Upper lobe of right lung (tissue), 1 donor: ENCODE measurements at regions not wholly inside any gene's neighbourhood (a gene's known extent, or its start where the extent isn't known, plus 50 kb on each side); places are given as distances from the start of the nearest gene placed in this dataset.

Experiments
- ATAC-seq: fragments of 200-7000 bp; cut with Tn5 transposase; one replicate; pipeline ENCODE4 v1.9.1; 2020; ENCODE audit warnings: mild to moderate bottlenecking, moderate library complexity
- DNase-seq: peaks from one replicate; pipeline ENCODE4 v3.0.0-alpha.2; 2020
- H3K27ac ChIP-seq: fragments of 200-600 bp; one replicate; pipeline ENCODE4 v1.8.0; 2022
- H3K27me3 ChIP-seq: fragments of 200-600 bp; one replicate; pipeline ENCODE4 v1.8.0; 2022; ENCODE audit warnings: mild to moderate bottlenecking
- H3K36me3 ChIP-seq: fragments of 200-600 bp; one replicate; pipeline ENCODE4 v1.8.0; 2022
- H3K4me1 ChIP-seq: fragments of 200-600 bp; one replicate; pipeline ENCODE4 v1.8.0; 2022
- H3K4me3 ChIP-seq: fragments of 200-600 bp; one replicate; pipeline ENCODE4 v1.8.0; 2022; ENCODE audit warnings: mild to moderate bottlenecking
- H3K9me3 ChIP-seq: fragments of 200-600 bp; one replicate; pipeline ENCODE4 v1.8.0; 2022
- CTCF ChIP-seq: fragments of 200-600 bp; IDR thresholded peaks from one replicate; pipeline ENCODE4 v1.8.0; 2022; ENCODE audit warnings: antibody characterized with exemption
- intact Hi-C: fragments of 100-400 bp; cut with DNase I; formaldehyde crosslinking; loops from one replicate; pipeline ENCODE4 v1.11.0; 2022
- donor health status: DM: no; HTN: yes; CAD: no; lungs with severe emphysema.

DNA sequence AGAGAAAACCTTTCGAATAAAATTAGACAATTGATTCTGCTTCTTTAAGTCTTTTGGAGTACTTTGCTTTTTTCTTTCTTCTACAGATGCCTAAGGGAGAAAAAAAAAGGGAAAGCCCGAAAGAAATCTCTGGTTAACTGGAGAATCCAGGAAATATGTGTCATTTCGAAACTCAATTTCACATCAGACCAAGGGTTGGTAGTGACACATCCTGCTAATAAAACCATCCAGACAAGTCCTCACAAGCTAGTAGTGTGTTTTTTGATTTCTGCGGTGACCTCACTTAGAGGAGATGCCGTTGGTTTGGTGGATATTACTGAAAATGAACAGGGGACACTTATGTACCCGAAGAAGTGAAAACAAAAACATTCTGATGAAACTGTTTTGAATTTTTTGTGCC is 726.5 kb upstream of the ADAMTS5 start:
- Histone ChIP-seq H3K4me3 (no peak overlapping the region), H3K27me3 (no peaks in the 10 kb centered on the region), H3K9me3 (no peaks in the 10 kb centered on the region), H3K27ac (no peak overlapping the region), H3K4me1 (no peaks in the 10 kb centered on the region), H3K36me3 (no peaks in the 10 kb centered on the region)
- intact Hi-C loops = no loop called here
- DNase-seq (no peak), ATAC-seq (no peak)
- TF ChIP-seq CTCF = no peak

GRCh38 chr21:27691516-27691915 is 724.6 kb upstream of the ADAMTS5 start:
- no peak for ATAC-seq
- Histone ChIP-seq H3K4me3 (no peak overlapping the region), H3K27ac (no peak overlapping the region), H3K36me3 (no peaks in the 10 kb centered on the region), H3K27me3 (no peaks in the 10 kb centered on the region), H3K4me1 (no peaks in the 10 kb centered on the region), H3K9me3 (no peaks in the 10 kb centered on the region)
- no peak for TF ChIP-seq CTCF
- intact Hi-C loops = no loop called here
- no peak for DNase-seq

DNA sequence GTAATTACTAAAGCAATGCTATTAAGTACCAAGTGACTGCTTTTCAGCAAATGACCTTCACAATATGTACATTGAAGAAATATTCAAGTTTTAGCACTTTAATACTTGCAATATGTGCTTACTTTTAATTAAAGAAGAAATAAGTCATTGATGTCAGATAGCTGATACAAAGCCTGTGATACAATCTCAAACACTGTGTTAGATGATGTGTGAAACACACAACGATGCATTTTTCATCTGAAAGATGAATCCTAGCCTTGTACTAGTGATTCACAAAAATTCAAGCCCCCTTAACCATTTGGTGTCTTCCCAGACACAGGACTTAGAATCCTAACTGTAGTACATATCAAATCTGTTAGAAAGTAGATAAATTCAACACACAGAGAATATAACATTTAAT is 724.1 kb upstream of the ADAMTS5 start:
- no peak overlapping the region for H3K27ac ChIP-seq
- intact Hi-C loops = no loop called here
- TF ChIP-seq CTCF = no peak
- H3K4me1 ChIP-seq = no peaks in the 10 kb centered on the region
- H3K4me3 ChIP-seq = no peak overlapping the region
- no peaks in the 10 kb centered on the region for H3K36me3 ChIP-seq
- H3K9me3 ChIP-seq = no peaks in the 10 kb centered on the region
- ATAC-seq (no peak), DNase-seq (no peak)
- no peaks in the 10 kb centered on the region for H3K27me3 ChIP-seq

DNA sequence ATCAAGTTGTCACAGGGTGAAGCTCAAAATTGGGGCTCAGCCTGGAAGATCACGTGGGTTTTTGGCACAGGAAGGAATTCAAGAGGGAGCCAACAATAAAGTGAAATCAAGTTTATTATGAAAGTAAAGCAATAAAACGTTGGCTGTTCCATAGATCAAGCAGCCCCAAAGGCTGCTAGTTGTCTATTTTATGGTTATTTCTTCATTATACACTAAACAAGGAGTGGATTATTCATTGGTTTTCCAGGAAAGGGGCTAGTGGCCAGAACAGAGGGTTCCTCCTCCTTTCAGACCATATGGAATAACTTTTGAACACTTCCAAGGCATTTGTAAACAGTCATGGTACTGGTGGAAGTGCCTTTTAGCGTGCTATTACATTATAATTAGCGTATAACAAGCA is 723.5 kb upstream of the ADAMTS5 start:
- TF ChIP-seq CTCF = no peak
- intact Hi-C loops = no loop called here
- Histone ChIP-seq H3K27me3 (no peaks in the 10 kb centered on the region), H3K9me3 (no peaks in the 10 kb centered on the region), H3K4me1 (no peaks in the 10 kb centered on the region), H3K27ac (no peak overlapping the region), H3K4me3 (no peak overlapping the region), H3K36me3 (no peaks in the 10 kb centered on the region)
- no peak for DNase-seq
- ATAC-seq = no peak

- Histone ChIP-seq H3K4me1 (no peaks in the 10 kb centered on the region), H3K9me3 (no peaks in the 10 kb centered on the region), H3K4me3 (no peak overlapping the region), H3K27me3 (no peaks in the 10 kb centered on the region), H3K27ac (no peak overlapping the region), H3K36me3 (no peaks in the 10 kb centered on the region)
- DNase-seq = no peak
- intact Hi-C loops = no loop called here
- no peak for TF ChIP-seq CTCF
- ATAC-seq = no peak
These were observed 721.9 kb upstream of the ADAMTS5 start for GRCh38 chr21:27688773-27689172.

DNA sequence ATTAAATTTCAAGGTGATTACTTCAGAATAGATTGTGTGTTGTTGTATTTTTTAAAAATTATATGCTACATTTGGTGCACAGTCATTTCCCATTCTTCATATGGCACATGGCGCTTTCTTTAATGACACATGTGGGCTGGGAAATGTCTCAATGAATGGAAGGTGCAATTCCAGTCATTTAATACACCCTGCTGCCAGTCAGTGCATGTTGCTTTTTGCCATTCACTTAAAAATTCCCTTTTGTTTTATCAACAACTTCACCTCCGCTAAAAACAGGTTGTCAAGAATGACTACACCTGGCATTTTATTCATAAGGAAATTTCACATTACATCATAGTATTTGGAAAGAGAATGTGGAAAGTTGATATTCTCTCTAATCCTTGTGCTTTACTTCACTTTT is 716.4 kb upstream of the ADAMTS5 start:
- DNase-seq (no peak), ATAC-seq (no peak)
- H3K36me3 ChIP-seq = no peaks in the 10 kb centered on the region
- no peak overlapping the region for H3K27ac ChIP-seq
- H3K27me3 ChIP-seq = no peaks in the 10 kb centered on the region
- TF ChIP-seq CTCF = no peak
- H3K9me3 ChIP-seq = no peaks in the 10 kb centered on the region
- intact Hi-C loops = no loop called here
- no peak overlapping the region for H3K4me3 ChIP-seq
- H3K4me1 ChIP-seq = no peaks in the 10 kb centered on the region
